ENCODE measurements at regions not wholly inside any gene's neighbourhood (a gene's known extent, or its start where the extent isn't known, plus 50 kb on each side); places are given as distances from the start of the nearest gene placed in this dataset.

DNA sequence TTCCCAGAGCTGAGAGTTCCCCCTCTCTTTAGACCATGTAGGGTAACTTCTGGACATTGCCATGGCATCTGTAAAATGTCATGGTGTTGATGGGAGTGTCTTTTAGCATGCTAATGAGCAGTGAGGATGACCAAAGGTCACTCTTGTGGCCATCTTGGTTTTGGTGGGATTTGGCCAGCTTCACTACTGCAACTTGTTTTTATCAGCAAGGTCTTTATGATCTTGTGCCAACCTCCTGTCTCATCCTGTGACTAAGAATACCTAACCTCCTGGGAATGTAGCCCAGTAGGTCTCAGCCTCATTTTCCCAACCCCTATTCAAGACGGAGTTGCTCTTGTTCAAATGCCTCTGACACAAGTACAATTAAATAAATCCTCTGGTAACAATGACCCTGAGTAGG, 244.4 kb downstream of the NEDD1 start:
- no peak for DNase-seq (ENCODE audit: low read depth)
- H3K4me3 ChIP-seq (ENCODE audit: low read depth, low read length), result no peak overlapping the region
- TF ChIP-seq, protein P1, sequence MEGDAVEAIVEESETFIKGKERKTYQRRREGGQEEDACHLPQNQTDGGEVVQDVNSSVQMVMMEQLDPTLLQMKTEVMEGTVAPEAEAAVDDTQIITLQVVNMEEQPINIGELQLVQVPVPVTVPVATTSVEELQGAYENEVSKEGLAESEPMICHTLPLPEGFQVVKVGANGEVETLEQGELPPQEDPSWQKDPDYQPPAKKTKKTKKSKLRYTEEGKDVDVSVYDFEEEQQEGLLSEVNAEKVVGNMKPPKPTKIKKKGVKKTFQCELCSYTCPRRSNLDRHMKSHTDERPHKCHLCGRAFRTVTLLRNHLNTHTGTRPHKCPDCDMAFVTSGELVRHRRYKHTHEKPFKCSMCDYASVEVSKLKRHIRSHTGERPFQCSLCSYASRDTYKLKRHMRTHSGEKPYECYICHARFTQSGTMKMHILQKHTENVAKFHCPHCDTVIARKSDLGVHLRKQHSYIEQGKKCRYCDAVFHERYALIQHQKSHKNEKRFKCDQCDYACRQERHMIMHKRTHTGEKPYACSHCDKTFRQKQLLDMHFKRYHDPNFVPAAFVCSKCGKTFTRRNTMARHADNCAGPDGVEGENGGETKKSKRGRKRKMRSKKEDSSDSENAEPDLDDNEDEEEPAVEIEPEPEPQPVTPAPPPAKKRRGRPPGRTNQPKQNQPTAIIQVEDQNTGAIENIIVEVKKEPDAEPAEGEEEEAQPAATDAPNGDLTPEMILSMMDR (conservative IDR thresholded peaks at IDR 0.05; ENCODE audit: low read depth, low read length), result no peak

DNA sequence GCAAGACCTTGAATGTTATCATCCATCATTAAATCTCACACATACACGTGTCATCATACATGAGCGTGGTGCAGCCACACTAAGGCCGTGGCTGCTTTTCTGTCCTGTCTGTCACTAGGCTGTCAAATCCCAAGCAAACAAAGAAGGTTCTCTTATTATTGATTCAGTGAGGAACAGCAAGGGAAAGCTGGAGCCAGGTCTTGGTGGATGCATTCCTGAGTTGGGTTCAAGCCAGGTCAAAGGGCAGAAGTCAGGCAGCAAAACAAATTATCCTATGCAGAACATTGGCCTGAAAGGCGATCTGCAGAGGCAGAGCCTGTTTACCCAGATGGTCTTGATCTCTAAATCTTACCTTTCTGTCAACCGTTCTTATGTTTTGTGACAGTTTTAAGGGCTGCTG, 252.3 kb downstream of the NEDD1 start:
- TF ChIP-seq, protein P1 (conservative IDR thresholded peaks at IDR 0.05; ENCODE audit: low read depth, low read length), result no peak
- no peak for DNase-seq (ENCODE audit: low read depth)

DNA sequence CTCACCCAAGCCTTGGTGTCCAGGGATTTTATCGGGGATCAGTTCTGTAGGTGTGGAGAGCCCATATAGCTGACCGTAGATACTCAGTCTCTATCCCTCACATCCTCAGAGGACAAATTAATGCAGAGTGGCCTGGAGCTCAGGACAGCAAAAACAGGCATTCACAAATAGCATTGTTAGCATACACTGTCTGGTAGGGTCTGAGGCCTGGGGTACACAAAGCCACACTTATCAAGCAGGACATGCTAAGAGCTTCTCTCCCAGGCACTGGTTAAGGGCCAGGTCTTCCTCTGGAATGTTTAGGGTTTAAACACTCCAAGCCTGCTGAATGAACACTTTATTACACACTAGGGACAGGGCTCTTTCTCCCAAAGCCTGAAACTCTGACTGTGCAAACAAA, 253.2 kb downstream of the NEDD1 start:
- TF ChIP-seq, protein P1 (conservative IDR thresholded peaks at IDR 0.05; ENCODE audit: low read depth, low read length), result no peak
- DNase-seq (ENCODE audit: low read depth), result no peak
- H3K4me3 ChIP-seq (ENCODE audit: low read depth, low read length), result no peak overlapping the region

More for the DNA sequence above, 252.3 kb downstream of the NEDD1 start:
- no peak overlapping the region for H3K4me3 ChIP-seq (ENCODE audit: low read depth, low read length)

DNA sequence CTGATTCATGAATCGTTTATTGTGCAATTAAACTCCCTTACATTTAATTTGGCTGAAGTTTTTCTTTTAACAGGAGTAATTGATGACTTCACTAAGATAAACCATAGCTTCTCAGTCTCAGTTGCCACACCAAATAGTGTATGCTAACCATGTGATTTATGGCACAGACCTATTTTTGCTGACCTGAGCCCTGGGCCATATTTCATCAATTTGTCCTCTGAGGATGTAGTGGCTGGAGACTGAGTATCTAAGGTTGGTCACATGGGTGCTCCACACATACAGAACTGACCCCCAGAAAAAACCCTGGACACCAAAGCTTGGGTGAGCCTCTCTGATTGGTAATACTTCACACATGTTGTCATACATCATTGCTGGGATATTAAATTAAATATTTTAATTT, 255.1 kb downstream of the NEDD1 start:
- TF ChIP-seq, protein P1 (conservative IDR thresholded peaks at IDR 0.05; ENCODE audit: low read depth, low read length), result no peak
- DNase-seq (ENCODE audit: low read depth), result no peak
- H3K4me3 ChIP-seq (ENCODE audit: low read depth, low read length), result no peak overlapping the region

DNA sequence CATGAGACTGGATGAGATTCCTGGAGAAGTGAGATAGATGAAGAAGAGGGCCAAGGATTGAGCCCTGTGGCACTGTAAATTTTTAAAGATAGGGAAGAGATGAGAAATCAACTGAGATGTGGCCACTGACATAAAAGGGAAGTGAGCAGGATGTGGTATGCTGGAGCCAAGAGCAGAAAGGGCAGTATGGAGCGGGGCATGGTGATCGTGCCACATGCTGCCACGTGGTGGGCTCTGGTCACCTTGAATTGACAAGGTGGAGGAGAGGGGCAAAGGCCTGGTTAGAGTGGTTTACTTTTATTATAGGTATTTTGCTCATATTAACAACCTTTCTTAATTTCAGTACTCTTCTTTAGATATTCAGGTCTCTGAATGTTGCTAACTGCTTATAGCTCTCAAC, 257.9 kb downstream of the NEDD1 start:
- no peak for DNase-seq (ENCODE audit: low read depth)
- TF ChIP-seq, protein P1 (conservative IDR thresholded peaks at IDR 0.05; ENCODE audit: low read depth, low read length), result no peak
- no peak overlapping the region for H3K4me3 ChIP-seq (ENCODE audit: low read depth, low read length)

DNA sequence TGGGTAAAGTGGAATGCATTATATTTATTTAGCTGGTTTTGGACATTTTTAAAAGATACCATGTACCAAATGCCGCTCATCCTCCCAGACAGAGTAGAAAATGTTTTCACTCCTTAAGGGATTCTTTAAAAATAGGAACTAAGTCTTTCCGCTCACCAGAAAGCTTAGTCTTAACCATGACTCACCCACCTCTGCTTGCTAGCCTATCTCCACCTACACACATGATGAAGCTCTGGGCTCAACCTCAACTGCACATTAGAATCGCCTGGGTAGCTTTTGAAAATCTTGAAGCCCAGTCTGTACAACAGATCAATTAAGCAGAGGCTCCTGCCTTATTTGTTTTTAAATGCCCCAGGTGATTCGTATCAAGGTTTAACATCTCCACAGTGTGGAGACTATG, 260.5 kb downstream of the NEDD1 start:
- TF ChIP-seq, protein P1 (conservative IDR thresholded peaks at IDR 0.05; ENCODE audit: low read depth, low read length), result no peak
- H3K4me3 ChIP-seq (ENCODE audit: low read depth, low read length), result no peak overlapping the region
- no peak for DNase-seq (ENCODE audit: low read depth)

DNA sequence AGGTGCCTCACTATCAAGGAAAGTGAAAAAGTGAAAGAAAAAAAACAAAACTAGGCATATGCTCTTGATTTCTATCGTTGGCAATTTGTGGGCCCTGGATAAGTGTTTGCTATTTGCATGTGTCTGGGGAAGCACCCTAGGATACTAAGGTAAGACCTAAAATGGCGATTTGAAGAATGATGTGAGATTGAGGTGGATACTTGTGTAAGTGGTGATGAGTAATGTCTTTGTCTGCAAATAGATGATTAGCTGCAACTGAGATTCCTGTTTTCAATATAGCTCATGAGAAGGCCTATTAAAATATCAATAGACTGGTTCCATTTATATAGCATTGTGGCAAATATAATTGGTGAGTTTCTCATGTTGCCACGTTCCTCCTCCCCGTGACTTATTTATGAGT, 261.7 kb downstream of the NEDD1 start:
- TF ChIP-seq, protein P1 (conservative IDR thresholded peaks at IDR 0.05; ENCODE audit: low read depth, low read length), result no peak
- H3K4me3 ChIP-seq (ENCODE audit: low read depth, low read length), result no peak overlapping the region
- no peak for DNase-seq (ENCODE audit: low read depth)

Data from choroid plexus epithelial cell (primary cell).